ENCODE measurements at regions not wholly inside any gene's neighbourhood (a gene's known extent, or its start where the extent isn't known, plus 50 kb on each side); places are given as distances from the start of the nearest gene placed in this dataset.

DNA sequence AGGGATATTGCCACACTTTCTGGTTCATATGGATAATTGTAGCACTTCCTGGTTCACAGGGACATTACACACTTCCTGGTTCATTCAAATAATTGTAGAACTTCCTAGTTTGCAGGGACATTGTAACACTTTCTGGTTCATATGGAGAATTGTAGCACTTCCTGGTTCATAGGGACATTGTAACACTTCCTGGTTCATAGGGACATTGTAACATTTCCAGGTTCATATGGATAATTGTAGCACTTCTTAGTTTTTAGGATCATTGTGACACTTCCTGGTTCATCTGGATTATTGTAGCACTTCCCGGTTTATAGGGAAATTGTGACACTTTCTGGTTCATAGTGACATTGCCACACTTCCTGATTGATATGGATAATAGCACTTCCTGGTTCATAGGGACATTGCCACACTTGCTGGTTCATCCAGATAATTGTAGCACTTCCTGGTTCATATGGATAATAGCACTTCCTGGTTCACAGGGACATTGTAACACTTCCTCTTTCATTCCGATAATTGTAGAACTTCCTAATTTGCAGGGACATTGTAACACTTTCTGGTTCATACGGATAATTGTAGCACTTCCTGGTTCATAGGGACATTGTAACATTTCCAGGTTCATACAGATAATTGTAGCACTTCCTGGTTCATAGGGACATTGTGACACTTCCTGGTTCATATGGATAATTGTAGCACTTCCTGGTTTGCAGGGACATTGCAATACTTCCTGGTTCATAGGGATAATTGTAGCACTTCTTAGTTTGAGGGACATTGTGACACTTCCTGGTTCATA, 59.2 kb upstream of the CD99 start:
- TF ChIP-seq, protein P1, sequence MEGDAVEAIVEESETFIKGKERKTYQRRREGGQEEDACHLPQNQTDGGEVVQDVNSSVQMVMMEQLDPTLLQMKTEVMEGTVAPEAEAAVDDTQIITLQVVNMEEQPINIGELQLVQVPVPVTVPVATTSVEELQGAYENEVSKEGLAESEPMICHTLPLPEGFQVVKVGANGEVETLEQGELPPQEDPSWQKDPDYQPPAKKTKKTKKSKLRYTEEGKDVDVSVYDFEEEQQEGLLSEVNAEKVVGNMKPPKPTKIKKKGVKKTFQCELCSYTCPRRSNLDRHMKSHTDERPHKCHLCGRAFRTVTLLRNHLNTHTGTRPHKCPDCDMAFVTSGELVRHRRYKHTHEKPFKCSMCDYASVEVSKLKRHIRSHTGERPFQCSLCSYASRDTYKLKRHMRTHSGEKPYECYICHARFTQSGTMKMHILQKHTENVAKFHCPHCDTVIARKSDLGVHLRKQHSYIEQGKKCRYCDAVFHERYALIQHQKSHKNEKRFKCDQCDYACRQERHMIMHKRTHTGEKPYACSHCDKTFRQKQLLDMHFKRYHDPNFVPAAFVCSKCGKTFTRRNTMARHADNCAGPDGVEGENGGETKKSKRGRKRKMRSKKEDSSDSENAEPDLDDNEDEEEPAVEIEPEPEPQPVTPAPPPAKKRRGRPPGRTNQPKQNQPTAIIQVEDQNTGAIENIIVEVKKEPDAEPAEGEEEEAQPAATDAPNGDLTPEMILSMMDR (IDR thresholded peaks at IDR 0.05) = no peak
- TF ChIP-seq ELF1 (IDR thresholded peaks at IDR 0.05) = no peak
- no peak for TF ChIP-seq POLR2AphosphoS5 (IDR thresholded peaks at IDR 0.05; ENCODE audit: low read depth, low read length)
- no peak for TF ChIP-seq RAD21 (IDR thresholded peaks at IDR 0.05; ENCODE audit: low read length)
